Testis (tissue), 2 donors: ENCODE measurements at regions not wholly inside any gene's neighbourhood (a gene's known extent, or its start where the extent isn't known, plus 50 kb on each side); places are given as distances from the start of the nearest gene placed in this dataset.

ENCODE experiments used
- DNase-seq: peaks from one replicate; pipeline ENCODE4 v3.0.0-alpha.2; 2019
- H3K27ac ChIP-seq, 2 donors: fragments of 200-600 bp; sonication (generic); one replicate each; pipeline ENCODE4 v1.5.1; 2019
- H3K27me3 ChIP-seq: fragments of 200-600 bp; sonication (generic); one replicate; pipeline ENCODE4 v1.5.1; 2019
- H3K36me3 ChIP-seq: fragments of 200-600 bp; sonication (generic); one replicate; pipeline ENCODE4 v1.5.1; 2017; ENCODE audit warnings: low read depth; ENCODE audit errors: missing control alignments
- H3K4me1 ChIP-seq: fragments of 200-600 bp; sonication (generic); one replicate; pipeline ENCODE4 v1.5.1; 2019
- H3K4me3 ChIP-seq, 2 donors: fragments of 200-600 bp; sonication (generic); one replicate each; pipeline ENCODE4 v1.5.1; 2017 to 2019
- H3K9me3 ChIP-seq: fragments of 200-600 bp; sonication (generic); one replicate; pipeline ENCODE4 v1.5.1; 2017
- POLR2A ChIP-seq: fragments of 450-650 bp; IDR thresholded peaks from one replicate; pipeline ENCODE4 v1.6.1; 2017; ENCODE audit warnings: antibody characterized with exemption, mild to moderate bottlenecking, moderate library complexity
- WGBS, 2 donors: methylation state at CpG; one replicate each; pipeline ENCODE4 v1.1.5; 2018; 5-methylcytosine and 5-hydroxymethylcytosine counted together
- intact Hi-C: fragments of 100-400 bp; cut with DNase I; formaldehyde crosslinking; loops from one replicate; pipeline ENCODE4 v1.15.1; 2023; ENCODE audit warnings: low total_unique reads
- TF ChIP-seq, protein P1 (sequence below), 3 experiments: fragments of 450-650 bp in 2 of 3; fragments of 200-600 bp in 1 of 3; sonication (generic) in 1 of 3; IDR thresholded peaks; one replicate each; pipeline ENCODE4 v1.5.1; 2016 to 2019; ENCODE audit warnings: antibody characterized with exemption in 3 of 3, mild to moderate bottlenecking in 2 of 3, moderate library complexity in 1 of 3

DNA sequence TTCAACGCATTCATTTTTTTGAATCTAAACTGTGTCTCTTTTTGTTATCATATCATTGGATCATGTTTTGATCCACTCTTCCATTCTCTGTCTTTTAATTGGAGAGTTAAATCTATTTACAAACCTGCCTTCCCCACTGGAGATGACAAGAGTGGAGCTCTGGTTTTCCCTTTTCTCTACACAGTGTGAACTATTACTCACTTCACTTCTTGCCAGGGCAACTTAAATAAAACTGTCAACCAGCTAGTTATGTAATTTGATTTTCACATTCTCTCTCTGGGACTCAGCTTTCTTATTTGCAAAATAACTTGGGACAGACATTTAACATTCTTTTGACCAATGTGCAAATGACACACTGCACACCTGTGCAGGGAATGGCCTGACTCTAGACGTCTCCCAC is 230.8 kb upstream of the CST7 start:
- no peaks in the 10 kb centered on the region for H3K9me3 ChIP-seq
- no peak for DNase-seq
- WGBS, 2 donors, result 85 to 100% methylated on average over 2 of the region's 2 CpGs
- intact Hi-C loops, result no loop called here
- TF ChIP-seq, protein P1, sequence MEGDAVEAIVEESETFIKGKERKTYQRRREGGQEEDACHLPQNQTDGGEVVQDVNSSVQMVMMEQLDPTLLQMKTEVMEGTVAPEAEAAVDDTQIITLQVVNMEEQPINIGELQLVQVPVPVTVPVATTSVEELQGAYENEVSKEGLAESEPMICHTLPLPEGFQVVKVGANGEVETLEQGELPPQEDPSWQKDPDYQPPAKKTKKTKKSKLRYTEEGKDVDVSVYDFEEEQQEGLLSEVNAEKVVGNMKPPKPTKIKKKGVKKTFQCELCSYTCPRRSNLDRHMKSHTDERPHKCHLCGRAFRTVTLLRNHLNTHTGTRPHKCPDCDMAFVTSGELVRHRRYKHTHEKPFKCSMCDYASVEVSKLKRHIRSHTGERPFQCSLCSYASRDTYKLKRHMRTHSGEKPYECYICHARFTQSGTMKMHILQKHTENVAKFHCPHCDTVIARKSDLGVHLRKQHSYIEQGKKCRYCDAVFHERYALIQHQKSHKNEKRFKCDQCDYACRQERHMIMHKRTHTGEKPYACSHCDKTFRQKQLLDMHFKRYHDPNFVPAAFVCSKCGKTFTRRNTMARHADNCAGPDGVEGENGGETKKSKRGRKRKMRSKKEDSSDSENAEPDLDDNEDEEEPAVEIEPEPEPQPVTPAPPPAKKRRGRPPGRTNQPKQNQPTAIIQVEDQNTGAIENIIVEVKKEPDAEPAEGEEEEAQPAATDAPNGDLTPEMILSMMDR (IDR thresholded peaks at IDR 0.05), result no peak
- TF ChIP-seq POLR2A, result no peak
- H3K36me3 ChIP-seq, result no peaks in the 10 kb centered on the region
- no peak overlapping the region for H3K4me3 ChIP-seq
- H3K4me1 ChIP-seq, result no peaks in the 10 kb centered on the region
- H3K27me3 ChIP-seq, result no peaks in the 10 kb centered on the region
- H3K27ac ChIP-seq, result no peak overlapping the region

DNA sequence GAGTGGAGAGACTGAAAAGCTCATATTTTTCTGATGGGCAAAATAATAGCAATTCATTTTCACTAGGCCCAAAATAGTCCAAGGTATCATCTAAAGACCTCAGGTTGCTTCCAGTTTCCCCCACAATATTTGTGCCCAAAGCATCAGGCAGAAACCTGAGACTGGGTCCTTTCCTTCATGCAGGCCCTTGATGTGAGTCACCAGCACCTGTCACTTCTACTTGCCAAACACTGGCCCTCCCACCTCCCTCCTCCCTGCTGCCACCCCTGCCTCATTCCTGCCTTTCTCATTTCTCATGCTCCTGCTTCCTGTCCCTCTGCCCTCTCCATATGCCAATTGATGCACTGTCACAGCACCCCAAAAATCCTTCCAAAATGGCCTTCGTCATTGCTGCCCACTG is 230.4 kb upstream of the CST7 start:
- Histone ChIP-seq H3K27ac (no peak overlapping the region), H3K4me1 (no peaks in the 10 kb centered on the region), H3K36me3 (no peaks in the 10 kb centered on the region), H3K4me3 (no peak overlapping the region), H3K27me3 (no peaks in the 10 kb centered on the region), H3K9me3 (no peaks in the 10 kb centered on the region)
- WGBS, 2 donors, result 96 to 100% methylated on average over 1 of the region's 1 CpG
- DNase-seq, result no peak
- TF ChIP-seq, protein P1 (IDR thresholded peaks at IDR 0.05), result no peak
- TF ChIP-seq POLR2A, result no peak
- intact Hi-C loops, result no loop called here

DNA sequence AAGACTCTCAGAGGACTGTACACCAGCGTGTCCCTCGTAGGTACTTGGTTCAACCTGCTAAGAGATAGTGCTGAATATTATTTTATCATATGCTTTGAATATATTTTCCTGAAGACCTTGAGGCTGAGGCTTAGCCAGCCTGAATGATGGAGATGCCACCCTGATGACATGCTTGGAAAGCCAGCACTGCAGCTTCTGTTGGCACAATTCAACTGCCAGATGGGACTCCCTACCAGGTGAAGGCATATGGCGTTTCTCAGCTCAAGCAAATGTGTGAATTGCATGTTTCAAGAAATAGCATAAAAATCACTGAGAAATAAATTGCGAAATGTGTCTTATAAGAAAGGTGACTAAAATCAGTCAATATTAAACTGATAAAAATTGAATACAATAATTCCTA is 228.1 kb upstream of the CST7 start:
- H3K4me1 ChIP-seq, result no peaks in the 10 kb centered on the region
- WGBS, 2 donors, result 88 to 94% methylated on average over 4 of the region's 4 CpGs
- no peak overlapping the region for H3K4me3 ChIP-seq
- DNase-seq, result no peak
- no peaks in the 10 kb centered on the region for H3K9me3 ChIP-seq
- no peak for TF ChIP-seq POLR2A
- TF ChIP-seq, protein P1 (IDR thresholded peaks at IDR 0.05), result no peak
- H3K36me3 ChIP-seq, result no peaks in the 10 kb centered on the region
- no peaks in the 10 kb centered on the region for H3K27me3 ChIP-seq
- H3K27ac ChIP-seq, result no peak overlapping the region
- intact Hi-C loops, result no loop called here

DNA sequence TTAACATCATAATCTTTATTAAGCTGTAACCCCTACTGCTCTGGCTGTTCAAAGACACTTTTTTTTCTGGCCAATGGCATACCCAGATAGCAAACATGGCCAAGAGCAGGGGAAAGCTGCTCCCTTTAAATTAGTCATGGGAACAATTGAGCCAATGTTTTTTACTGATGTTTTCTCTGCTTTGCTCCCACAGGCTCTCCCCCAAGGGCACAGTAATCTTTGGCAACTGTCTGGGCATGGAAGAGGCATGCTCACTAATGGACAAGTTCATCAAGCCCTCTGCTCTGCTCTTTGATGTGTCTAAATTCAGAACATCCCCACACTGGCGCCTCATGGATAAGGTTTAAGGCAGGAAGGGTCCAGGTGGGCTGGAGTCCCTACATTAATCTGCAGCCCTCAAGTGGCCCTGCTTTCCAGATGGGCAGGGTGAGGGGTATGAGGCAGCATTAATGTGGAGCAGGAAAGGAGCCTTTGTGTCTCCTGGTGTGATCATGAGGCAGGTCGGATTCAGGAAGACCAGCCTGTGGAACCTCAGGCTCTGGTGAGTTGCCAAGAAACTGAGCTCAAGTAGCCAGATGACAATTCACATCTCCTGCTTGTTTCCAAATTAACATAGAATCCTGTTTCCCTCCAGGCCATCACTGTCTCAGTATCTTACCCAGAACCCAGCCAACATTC is 227.0 kb upstream of the CST7 start:
- Histone ChIP-seq H3K4me3 (no peak overlapping the region), H3K27ac (no peak overlapping the region), H3K4me1 (no peaks in the 10 kb centered on the region), H3K9me3 (no peaks in the 10 kb centered on the region), H3K36me3 (no peaks in the 10 kb centered on the region), H3K27me3 (no peaks in the 10 kb centered on the region)
- TF ChIP-seq POLR2A, result no peak
- TF ChIP-seq, protein P1 (IDR thresholded peaks at IDR 0.05), result no peak
- WGBS, 2 donors, result 80 to 83% methylated on average over 2 of the region's 2 CpGs
- intact Hi-C loops, result no loop called here
- DNase-seq, result no peak

DNA sequence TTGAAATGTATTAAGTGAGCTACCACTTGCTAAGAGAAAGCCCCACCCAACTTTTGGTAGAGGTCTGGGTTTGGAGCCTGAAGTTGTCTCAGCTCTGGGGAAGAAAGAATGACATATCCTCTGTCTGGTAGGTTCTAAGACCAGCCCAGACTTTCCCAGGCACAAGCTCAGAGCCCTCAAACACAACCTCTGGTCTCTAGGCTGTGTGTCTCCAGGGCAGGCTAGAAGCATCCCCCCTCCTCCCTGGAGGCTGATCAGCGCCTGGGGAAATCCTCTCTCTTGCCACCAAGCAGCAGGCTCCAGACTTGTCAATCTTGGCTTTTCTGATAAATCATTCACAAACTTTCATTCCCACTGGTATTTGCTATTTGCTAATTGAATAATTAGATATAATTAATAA is 226.5 kb upstream of the CST7 start:
- Histone ChIP-seq H3K4me3 (no peak overlapping the region), H3K9me3 (no peaks in the 10 kb centered on the region), H3K27me3 (no peaks in the 10 kb centered on the region), H3K36me3 (no peaks in the 10 kb centered on the region), H3K27ac (no peak overlapping the region), H3K4me1 (no peaks in the 10 kb centered on the region)
- 83 to 96% methylated on average over 1 of the region's 1 CpG for WGBS, 2 donors
- intact Hi-C loops, result no loop called here
- no peak for TF ChIP-seq POLR2A
- TF ChIP-seq, protein P1 (IDR thresholded peaks at IDR 0.05), result no peak
- no peak for DNase-seq
